ENCODE measurements at regions not wholly inside any gene's neighbourhood (a gene's known extent, or its start where the extent isn't known, plus 50 kb on each side); places are given as distances from the start of the nearest gene placed in this dataset.
A peak's percentile ranks its signal among the peaks of the same experiment; 100 is the strongest.
"Not testable (repeated sequence)": the region's sequence is repeated elsewhere in the genome, so short reads cannot be mapped to it uniquely, and the experiment has no call there.

GRCh38 chr4:29058531-29058930 is 1661.6 kb upstream of the PCDH7 start:
- no peak for DNase-seq

GRCh38 chr4:29066861-29067260 is 1653.3 kb upstream of the PCDH7 start:
- DNase-seq = no peak

- DNase-seq = no peak
Measured at GRCh38 chr4:29073571-29073970, 1646.6 kb upstream of the PCDH7 start.

GRCh38 chr4:29075366-29075765 is 1644.8 kb upstream of the PCDH7 start:
- DNase-seq = no peak

- no peak for DNase-seq
Measured at GRCh38 chr4:29079260-29079659, 1640.9 kb upstream of the PCDH7 start.

GRCh38 chr4:29081234-29081955 is 1638.8 kb upstream of the PCDH7 start:
- no peak for DNase-seq

- DNase-seq = no peak
Measured at GRCh38 chr4:29082684-29083083, 1637.5 kb upstream of the PCDH7 start.

- DNase-seq = no peak
Measured at GRCh38 chr4:29085748-29086147, 1634.4 kb upstream of the PCDH7 start.

- DNase-seq = peak; percentile 23
Measured at GRCh38 chr4:29104694-29105093, 1615.5 kb upstream of the PCDH7 start.

GRCh38 chr4:29113960-29114359 is 1606.2 kb upstream of the PCDH7 start:
- DNase-seq = no peak

GRCh38 chr4:29117231-29117722 is 1602.9 kb upstream of the PCDH7 start:
- DNase-seq = not testable (repeated sequence)

- DNase-seq = no peak
Measured at GRCh38 chr4:29121586-29121985, 1598.6 kb upstream of the PCDH7 start.

- DNase-seq = no peak
Measured at GRCh38 chr4:29128810-29129209, 1591.4 kb upstream of the PCDH7 start.

GRCh38 chr4:29131304-29131703 is 1588.9 kb upstream of the PCDH7 start:
- no peak for DNase-seq

- DNase-seq = no peak
Measured at GRCh38 chr4:29142708-29143107, 1577.5 kb upstream of the PCDH7 start.

GRCh38 chr4:29151584-29151983 is 1568.6 kb upstream of the PCDH7 start:
- peak; percentile 29 for DNase-seq

GRCh38 chr4:29153642-29154041 is 1566.5 kb upstream of the PCDH7 start:
- DNase-seq = no peak

GRCh38 chr4:29175291-29175690 is 1544.9 kb upstream of the PCDH7 start:
- no peak for DNase-seq

GRCh38 chr4:29199025-29199424 is 1521.1 kb upstream of the PCDH7 start:
- no peak for DNase-seq

- no peak for DNase-seq
Measured at GRCh38 chr4:29199485-29199884, 1520.7 kb upstream of the PCDH7 start.

- no peak for DNase-seq
Measured at GRCh38 chr4:29213020-29213419, 1507.1 kb upstream of the PCDH7 start.

- no peak for DNase-seq
Measured at GRCh38 chr4:29220761-29221160, 1499.4 kb upstream of the PCDH7 start.

GRCh38 chr4:29224911-29225310 is 1495.3 kb upstream of the PCDH7 start:
- no peak for DNase-seq

GRCh38 chr4:29240641-29241040 is 1479.5 kb upstream of the PCDH7 start:
- DNase-seq = no peak

GRCh38 chr4:29243054-29243453 is 1477.1 kb upstream of the PCDH7 start:
- no peak for DNase-seq
